HEK293T (cell line): ENCODE measurements at regions not wholly inside any gene's neighbourhood (a gene's known extent, or its start where the extent isn't known, plus 50 kb on each side); places are given as distances from the start of the nearest gene placed in this dataset.

Experiments used
- CTCF ChIA-PET: fragments of 350-600 bp; formaldehyde crosslinking; extraction: SDS; loops from one replicate; lab custom pipeline; 2021; ENCODE audit warnings: antibody characterized with exemption, inconsistent platforms; lab: Yijun Ruan, JAX
- POLR2A ChIA-PET: fragments of 350-600 bp; formaldehyde crosslinking; extraction: SDS; loops from one replicate; lab custom pipeline; 2020; ENCODE audit warnings: antibody characterized with exemption, inconsistent platforms; lab: Yijun Ruan, JAX
- DNase-seq: peaks from one replicate; pipeline ENCODE4 v3.0.0; 2012; ENCODE audit warnings: mixed read lengths; ENCODE audit errors: extremely low spot score
- ARNT ChIP-seq: fragments of 450-650 bp; IDR thresholded peaks from 2 replicates; pipeline ENCODE4 v1.6.1; 2017; ENCODE audit warnings: mild to moderate bottlenecking
- BHLHE40 ChIP-seq: fragments of 450-650 bp; IDR thresholded peaks from 2 replicates; pipeline ENCODE4 v1.6.1; 2016; ENCODE audit warnings: mild to moderate bottlenecking, moderate library complexity, borderline replicate concordance
- CTBP1 ChIP-seq: fragments of 450-650 bp; IDR thresholded peaks from 2 replicates; pipeline ENCODE4 v1.6.1; 2016; ENCODE audit warnings: borderline replicate concordance
- ELF4 ChIP-seq: fragments of 450-650 bp; IDR thresholded peaks from 2 replicates; pipeline ENCODE4 v1.6.1; 2017; ENCODE audit warnings: antibody characterized with exemption
- FOXA1 ChIP-seq: fragments of 450-650 bp; IDR thresholded peaks from 2 replicates; pipeline ENCODE4 v1.6.1; 2016; ENCODE audit warnings: mild to moderate bottlenecking
- FOXK2 ChIP-seq: fragments of 450-650 bp; IDR thresholded peaks from 2 replicates; pipeline ENCODE4 v1.6.1; 2016; ENCODE audit warnings: mild to moderate bottlenecking
- FOXM1 ChIP-seq: fragments of 450-650 bp; IDR thresholded peaks from 2 replicates; pipeline ENCODE4 v1.6.1; 2017; ENCODE audit warnings: mild to moderate bottlenecking, borderline replicate concordance
- HDGF ChIP-seq: fragments of 450-650 bp; IDR thresholded peaks from 2 replicates; pipeline ENCODE4 v1.6.1; 2017; ENCODE audit warnings: antibody characterized with exemption, borderline replicate concordance
- L3MBTL2 ChIP-seq: fragments of 450-650 bp; conservative IDR thresholded peaks from 2 replicates; pipeline ENCODE4 v1.6.1; 2016; ENCODE audit warnings: mild to moderate bottlenecking
- LEF1 ChIP-seq: fragments of 450-650 bp; IDR thresholded peaks from 2 replicates; pipeline ENCODE4 v1.6.1; 2017; ENCODE audit warnings: mild to moderate bottlenecking, borderline replicate concordance
- NFRKB ChIP-seq: fragments of 450-650 bp; IDR thresholded peaks from 2 replicates; pipeline ENCODE4 v1.6.1; 2016; ENCODE audit warnings: mild to moderate bottlenecking, moderate library complexity
- PKNOX1 ChIP-seq: fragments of 450-650 bp; IDR thresholded peaks from 2 replicates; pipeline ENCODE4 v1.6.1; 2016
- SP1 ChIP-seq: fragments of 450-650 bp; IDR thresholded peaks from 2 replicates; pipeline ENCODE4 v1.6.1; 2017
- SUZ12 ChIP-seq: fragments of 450-650 bp; IDR thresholded peaks from 2 replicates; pipeline ENCODE4 v1.6.1; 2016; ENCODE audit warnings: mild to moderate bottlenecking
- TARDBP ChIP-seq: fragments of 450-650 bp; IDR thresholded peaks from 2 replicates; pipeline ENCODE4 v1.6.1; 2016
- ZNF384 ChIP-seq: fragments of 450-650 bp; IDR thresholded peaks from 2 replicates; pipeline ENCODE4 v1.6.1; 2016

DNA sequence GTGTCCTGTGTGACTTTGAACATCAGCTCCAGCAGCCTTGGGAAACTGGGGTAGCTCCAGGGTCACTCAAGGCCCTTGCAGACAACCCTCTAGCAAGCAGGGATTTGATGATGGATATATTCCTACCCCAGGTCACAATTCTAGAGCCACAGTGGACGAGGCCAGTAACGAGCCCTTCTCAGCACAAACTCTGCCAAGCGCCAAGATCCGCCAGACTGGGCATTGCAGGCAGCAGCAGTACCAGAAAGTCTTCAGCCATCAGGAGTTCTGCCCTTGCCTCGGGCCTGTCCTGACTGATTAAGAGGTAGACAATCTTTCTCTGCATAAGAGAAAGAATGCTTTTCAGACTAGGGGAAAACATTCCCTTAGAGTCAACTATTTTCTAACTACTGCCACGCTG, 259.1 kb downstream of the FBXO15 start:
- TF ChIP-seq L3MBTL2 = no peak
- TF ChIP-seq NFRKB = no peak
- TF ChIP-seq TARDBP = no peak
- CTCF ChIA-PET = interaction anchor here (0.6 kb wide), 1 partner anchor 73 kb away, joined by 3 read pairs; no protein-coding TSS in a partner anchor
- no peak for DNase-seq
- POLR2A ChIA-PET = no interaction called here

- DNase-seq = no peak
- ChIA-PET POLR2A (no interaction called here), CTCF (no interaction called here)
- TF ChIP-seq PKNOX1 (no peak), NFRKB (no peak), SUZ12 (no peak), LEF1 (no peak), ARNT (no peak), FOXK2 (no peak), CTBP1 (no peak), TARDBP (no peak), ELF4 (no peak)
These were observed 259.8 kb downstream of the FBXO15 start for GRCh38 chr18:73887801-73888200.

DNA sequence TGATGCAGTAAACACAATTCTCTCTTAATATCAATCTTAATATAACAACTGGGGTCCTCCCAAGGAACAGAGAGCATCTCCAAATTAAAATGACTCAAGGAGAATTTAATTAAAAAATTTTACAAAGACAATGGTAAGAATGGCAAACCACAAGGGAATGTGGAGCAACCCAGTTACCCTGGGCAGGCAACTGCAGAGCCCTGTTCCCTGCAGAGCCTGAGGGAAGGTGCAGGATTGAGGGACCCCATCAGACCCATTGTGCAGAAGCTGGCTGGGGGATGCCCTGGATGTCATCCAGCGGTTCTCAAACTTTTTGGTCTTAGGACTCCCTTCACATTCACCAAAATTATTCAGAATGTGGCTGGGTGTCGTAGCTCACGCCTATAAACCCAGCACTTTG, 262.8 kb downstream of the FBXO15 start:
- POLR2A ChIA-PET = no interaction called here
- DNase-seq = no peak
- CTCF ChIA-PET = no interaction called here
- no peak for TF ChIP-seq TARDBP
- no peak for TF ChIP-seq PKNOX1
- no peak for TF ChIP-seq ARNT
- no peak for TF ChIP-seq CTBP1
- no peak for TF ChIP-seq ELF4
- TF ChIP-seq LEF1 = no peak
- TF ChIP-seq ZNF384 = no peak
- TF ChIP-seq SUZ12 = no peak
- no peak for TF ChIP-seq HDGF
- TF ChIP-seq FOXM1 = no peak
- no peak for TF ChIP-seq BHLHE40
- TF ChIP-seq FOXK2 = no peak
- no peak for TF ChIP-seq FOXA1
- no peak for TF ChIP-seq NFRKB
- TF ChIP-seq L3MBTL2 = no peak
- no peak for TF ChIP-seq SP1

GRCh38 chr18:73881396-73881917, 266.2 kb downstream of the FBXO15 start:
- POLR2A ChIA-PET = no interaction called here
- DNase-seq = no peak
- CTCF ChIA-PET = no interaction called here
- TF ChIP-seq SP1 = no peak
- TF ChIP-seq LEF1 = no peak
- no peak for TF ChIP-seq ARNT
- no peak for TF ChIP-seq NFRKB
- no peak for TF ChIP-seq FOXM1
- no peak for TF ChIP-seq TARDBP
- TF ChIP-seq SUZ12 = no peak
- no peak for TF ChIP-seq FOXK2
- TF ChIP-seq ELF4 = no peak
- TF ChIP-seq HDGF = no peak
- no peak for TF ChIP-seq CTBP1
- no peak for TF ChIP-seq ZNF384
- no peak for TF ChIP-seq FOXA1
- no peak for TF ChIP-seq BHLHE40
- TF ChIP-seq L3MBTL2 = no peak
- no peak for TF ChIP-seq PKNOX1

DNA sequence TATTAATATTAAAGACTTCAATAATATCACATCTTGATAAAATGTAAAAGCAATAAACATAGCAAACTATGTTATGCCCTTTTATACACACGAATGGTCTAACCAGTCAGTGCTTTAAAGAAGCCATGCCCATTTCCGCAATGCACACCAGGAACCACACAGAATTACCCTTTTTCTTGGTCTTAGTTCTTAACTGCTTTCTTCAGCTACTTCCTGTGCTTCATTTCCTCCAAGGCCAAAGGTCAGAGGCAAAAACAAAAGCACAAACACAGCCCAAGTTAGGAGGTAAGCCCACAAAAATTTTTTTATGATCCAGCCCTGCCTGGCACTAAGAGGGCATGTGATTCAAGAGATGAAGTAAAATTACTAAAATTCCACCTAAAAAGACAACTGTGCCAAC, 267.2 kb downstream of the FBXO15 start:
- POLR2A ChIA-PET = no interaction called here
- no peak for DNase-seq
- CTCF ChIA-PET = no interaction called here
- no peak for TF ChIP-seq LEF1

DNA sequence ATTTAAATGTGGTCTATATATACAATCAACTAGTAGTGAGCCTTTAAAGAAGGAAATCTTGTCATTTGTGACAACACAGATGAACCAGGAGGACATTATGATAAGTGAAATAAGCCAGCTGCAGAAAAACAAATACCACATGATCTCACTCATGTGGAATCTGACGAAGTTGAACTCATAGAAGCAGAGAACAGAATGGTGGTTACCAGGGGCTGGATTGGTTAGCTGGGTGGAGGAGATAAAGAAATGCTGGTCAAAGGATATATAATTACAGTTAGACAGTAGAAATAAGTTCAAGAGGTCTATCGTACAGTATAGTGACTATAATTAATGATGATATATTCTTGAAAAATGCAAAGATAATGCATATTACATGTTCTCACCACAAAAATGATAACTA, 267.9 kb downstream of the FBXO15 start:
- TF ChIP-seq SP1 (no peak), SUZ12 (no peak), ZNF384 (no peak), FOXK2 (no peak), FOXA1 (no peak), TARDBP (no peak), ELF4 (no peak), BHLHE40 (no peak), HDGF (no peak), PKNOX1 (no peak), FOXM1 (no peak), CTBP1 (no peak), NFRKB (no peak), ARNT (no peak), L3MBTL2 (no peak), LEF1 (no peak)
- no peak for DNase-seq
- CTCF ChIA-PET = no interaction called here
- POLR2A ChIA-PET = no interaction called here

GRCh38 chr18:73879328-73879727, 268.3 kb downstream of the FBXO15 start:
- DNase-seq = no peak
- ChIA-PET CTCF (no interaction called here), POLR2A (no interaction called here)
- TF ChIP-seq SP1 (no peak), FOXA1 (no peak), ARNT (no peak), ELF4 (no peak), L3MBTL2 (no peak), ZNF384 (no peak), LEF1 (no peak), NFRKB (no peak), TARDBP (no peak), SUZ12 (no peak), CTBP1 (no peak), FOXM1 (no peak), PKNOX1 (no peak), BHLHE40 (no peak), FOXK2 (no peak), HDGF (no peak)
